ENCODE measurements at regions not wholly inside any gene's neighbourhood (a gene's known extent, or its start where the extent isn't known, plus 50 kb on each side); places are given as distances from the start of the nearest gene placed in this dataset.

DNA sequence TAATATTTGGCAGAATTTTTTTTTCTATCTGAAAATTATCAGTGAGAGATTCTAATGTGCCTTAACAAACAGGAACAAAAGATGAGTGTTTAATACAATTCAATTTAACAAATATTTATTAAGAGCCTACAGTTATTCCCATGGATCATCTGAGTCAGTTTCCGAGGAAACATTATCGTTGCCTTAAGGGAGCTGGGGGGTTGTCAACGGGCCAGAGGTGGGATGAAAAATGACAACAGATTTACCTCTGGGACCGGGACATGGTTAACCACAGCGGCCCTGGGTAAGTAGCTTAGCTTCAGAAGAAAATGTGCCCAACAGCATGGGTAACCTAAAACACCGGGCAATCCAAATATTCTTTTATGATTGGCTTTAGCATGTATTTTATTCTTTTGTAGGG lies 113.6 kb downstream of the DAD1 start:
- H3K4me3 ChIP-seq (ENCODE audit: low read depth, low read length): no peak overlapping the region
- in situ Hi-C loops (cut with HindIII; ENCODE audit: low sequenced_read_pairs): no loop called here
- TF ChIP-seq, protein P1, sequence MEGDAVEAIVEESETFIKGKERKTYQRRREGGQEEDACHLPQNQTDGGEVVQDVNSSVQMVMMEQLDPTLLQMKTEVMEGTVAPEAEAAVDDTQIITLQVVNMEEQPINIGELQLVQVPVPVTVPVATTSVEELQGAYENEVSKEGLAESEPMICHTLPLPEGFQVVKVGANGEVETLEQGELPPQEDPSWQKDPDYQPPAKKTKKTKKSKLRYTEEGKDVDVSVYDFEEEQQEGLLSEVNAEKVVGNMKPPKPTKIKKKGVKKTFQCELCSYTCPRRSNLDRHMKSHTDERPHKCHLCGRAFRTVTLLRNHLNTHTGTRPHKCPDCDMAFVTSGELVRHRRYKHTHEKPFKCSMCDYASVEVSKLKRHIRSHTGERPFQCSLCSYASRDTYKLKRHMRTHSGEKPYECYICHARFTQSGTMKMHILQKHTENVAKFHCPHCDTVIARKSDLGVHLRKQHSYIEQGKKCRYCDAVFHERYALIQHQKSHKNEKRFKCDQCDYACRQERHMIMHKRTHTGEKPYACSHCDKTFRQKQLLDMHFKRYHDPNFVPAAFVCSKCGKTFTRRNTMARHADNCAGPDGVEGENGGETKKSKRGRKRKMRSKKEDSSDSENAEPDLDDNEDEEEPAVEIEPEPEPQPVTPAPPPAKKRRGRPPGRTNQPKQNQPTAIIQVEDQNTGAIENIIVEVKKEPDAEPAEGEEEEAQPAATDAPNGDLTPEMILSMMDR (IDR thresholded peaks at IDR 0.05; ENCODE audit: low read depth, low read length): no peak
- no peak for DNase-seq (ENCODE audit: low read depth, low spot score)

DNA sequence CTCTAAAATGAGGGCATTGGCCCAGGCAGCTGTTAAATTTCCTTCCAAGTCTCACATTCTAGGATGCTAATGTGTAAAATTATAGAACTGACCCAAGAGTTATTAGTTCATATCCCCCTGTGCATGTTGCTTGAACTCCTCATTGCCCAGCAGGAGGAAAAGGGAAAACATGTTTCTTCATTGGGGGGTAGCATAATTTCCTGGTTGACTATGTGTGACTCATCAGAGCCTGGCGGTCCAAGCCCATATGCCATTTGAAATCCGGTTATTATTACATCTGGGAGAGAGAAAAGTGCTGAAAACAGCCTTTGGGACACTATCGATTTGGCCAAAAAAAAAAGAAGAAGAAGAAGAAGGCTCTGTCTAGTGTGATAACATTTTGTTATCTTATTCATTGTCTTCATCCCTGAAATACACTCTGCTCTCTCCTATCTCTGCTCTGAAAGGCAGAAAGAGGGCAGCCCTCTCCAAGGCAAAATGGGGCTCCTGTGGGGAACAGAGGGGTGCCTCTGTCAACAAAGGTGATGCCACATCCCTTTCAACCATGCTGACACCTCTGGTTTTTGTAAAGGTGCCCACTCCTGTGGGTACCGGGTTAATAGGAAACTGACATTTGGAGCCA lies 114.2 kb downstream of the DAD1 start:
- no peak overlapping the region for H3K4me3 ChIP-seq (ENCODE audit: low read depth, low read length)
- in situ Hi-C loops (cut with HindIII; ENCODE audit: low sequenced_read_pairs): no loop called here
- TF ChIP-seq, protein P1 (IDR thresholded peaks at IDR 0.05; ENCODE audit: low read depth, low read length): no peak
- DNase-seq (ENCODE audit: low read depth, low spot score): peak; percentile 66

DNA sequence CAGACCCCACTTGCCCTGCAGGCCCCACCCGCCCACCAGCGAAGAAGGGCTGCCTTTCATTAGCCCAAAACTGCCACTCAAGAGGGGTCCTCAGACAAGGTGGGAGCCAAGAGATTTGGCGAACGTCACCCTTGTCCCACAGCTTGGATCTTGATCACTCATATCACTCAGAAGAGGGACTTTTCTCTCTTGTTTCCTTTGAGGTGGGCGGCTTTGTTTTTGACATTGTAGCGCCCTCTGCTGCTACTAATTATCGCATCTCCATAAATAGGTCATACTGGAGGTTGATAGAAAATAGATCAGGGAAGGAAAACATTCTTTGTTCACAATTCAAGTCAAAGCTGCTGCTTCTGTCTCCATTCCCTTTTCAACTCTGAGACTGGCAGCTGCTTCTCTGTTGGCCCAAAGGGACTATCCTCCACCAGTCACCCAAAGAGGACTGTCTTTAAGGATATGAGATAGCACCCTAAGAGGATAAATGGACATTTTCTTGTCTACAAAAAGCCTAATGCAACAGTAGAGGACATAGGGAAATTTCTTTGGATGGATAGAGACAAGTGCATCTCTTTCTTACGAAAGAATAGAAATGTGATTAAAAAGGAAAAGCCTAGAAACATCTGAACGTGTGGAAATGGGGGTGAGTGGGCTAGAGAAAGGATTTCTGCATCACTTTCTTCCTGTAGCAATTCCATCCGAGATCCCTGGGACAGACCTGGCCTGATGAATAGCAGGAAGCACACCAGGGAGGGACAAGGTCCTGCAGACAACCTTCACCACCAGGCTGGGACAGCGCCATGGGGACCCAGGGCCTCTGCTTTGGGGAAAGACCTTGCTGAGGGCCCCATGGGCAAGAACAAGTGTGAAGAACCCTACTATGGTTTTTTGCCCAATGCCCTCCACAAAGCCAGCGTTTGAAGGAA lies 115.8 kb downstream of the DAD1 start:
- peak; percentile 69 for DNase-seq (ENCODE audit: low read depth, low spot score)
- TF ChIP-seq, protein P1 (IDR thresholded peaks at IDR 0.05; ENCODE audit: low read depth, low read length): peak; percentile 57
- H3K4me3 ChIP-seq (ENCODE audit: low read depth, low read length): no peak overlapping the region
- in situ Hi-C loops (cut with HindIII; ENCODE audit: low sequenced_read_pairs): no loop called here

- TF ChIP-seq, protein P1 (IDR thresholded peaks at IDR 0.05; ENCODE audit: low read depth, low read length): no peak
- no peak overlapping the region for H3K4me3 ChIP-seq (ENCODE audit: low read depth, low read length)
- in situ Hi-C loops (cut with HindIII; ENCODE audit: low sequenced_read_pairs): no loop called here
- DNase-seq (ENCODE audit: low read depth, low spot score): no peak
These were observed 116.6 kb downstream of the DAD1 start for GRCh38 chr14:22472466-22472865.

GRCh38 chr14:22471545-22472121 lies 117.4 kb downstream of the DAD1 start:
- DNase-seq (ENCODE audit: low read depth, low spot score): peak; percentile 65
- in situ Hi-C loops (cut with HindIII; ENCODE audit: low sequenced_read_pairs): no loop called here
- H3K4me3 ChIP-seq (ENCODE audit: low read depth, low read length): no peak overlapping the region
- TF ChIP-seq, protein P1 (IDR thresholded peaks at IDR 0.05; ENCODE audit: low read depth, low read length): peak; percentile 71

GRCh38 chr14:22469538-22470303 lies 119.3 kb downstream of the DAD1 start:
- H3K4me3 ChIP-seq (ENCODE audit: low read depth, low read length): no peak overlapping the region
- DNase-seq (ENCODE audit: low read depth, low spot score): no peak
- in situ Hi-C loops (cut with HindIII; ENCODE audit: low sequenced_read_pairs): no loop called here
- TF ChIP-seq, protein P1 (IDR thresholded peaks at IDR 0.05; ENCODE audit: low read depth, low read length): no peak

Measured in astrocyte of the spinal cord (primary cell).